ENCODE measurements at regions not wholly inside any gene's neighbourhood (a gene's known extent, or its start where the extent isn't known, plus 50 kb on each side); places are given as distances from the start of the nearest gene placed in this dataset.

DNA sequence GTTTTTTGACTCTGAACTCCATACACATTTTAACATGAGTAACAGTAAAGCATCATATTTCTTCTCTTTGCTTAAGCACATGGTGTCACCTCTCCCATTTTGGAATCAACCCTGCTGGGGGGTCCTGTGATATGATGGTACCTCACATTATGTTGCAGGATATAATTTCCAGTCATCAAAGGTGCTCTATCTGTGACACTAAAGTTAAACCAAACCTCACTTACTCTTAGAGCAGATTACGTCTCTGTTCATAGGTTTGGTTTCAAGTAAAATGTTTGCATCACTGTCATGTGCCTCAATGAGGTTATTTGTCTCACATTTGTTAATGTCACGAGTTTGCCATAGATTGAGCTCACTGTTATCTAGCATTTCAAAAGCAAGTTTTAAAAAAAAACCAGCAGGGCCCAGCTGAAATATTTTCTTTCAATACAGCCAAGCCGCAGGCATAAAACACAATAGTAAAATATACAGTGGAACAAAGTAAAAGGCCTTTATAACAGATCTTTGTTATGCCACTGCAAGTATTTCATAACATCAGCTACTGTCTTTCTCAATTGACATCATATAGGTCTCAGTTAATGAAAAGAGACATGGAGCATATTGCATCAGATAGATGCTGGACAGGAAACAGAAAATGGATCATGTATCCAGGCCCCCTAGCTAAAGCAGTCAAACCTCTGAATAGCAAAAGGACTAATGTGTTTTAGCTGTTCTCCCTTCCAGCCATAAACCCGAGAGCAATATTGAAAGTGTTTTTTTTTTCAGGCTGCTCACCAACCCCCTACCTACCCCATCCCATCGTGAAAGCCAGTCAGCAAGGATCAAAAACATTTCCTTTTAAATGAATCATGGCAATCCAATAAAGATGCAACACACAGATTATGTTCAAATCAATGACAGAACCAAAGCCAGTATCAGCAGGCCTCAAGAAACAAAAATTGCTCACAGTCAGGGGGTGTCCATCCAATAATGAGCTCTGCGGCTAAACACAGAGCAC lies 182.1 kb upstream of the ITGA1 start:
- H3K4me3 ChIP-seq (ENCODE audit: low read depth, low read length) = no peak overlapping the region
- H3K36me3 ChIP-seq (ENCODE audit: control insufficient read depth, insufficient read depth, low read length) = no peaks in the 10 kb centered on the region
- H3K27ac ChIP-seq = no peak overlapping the region
- H3K79me2 ChIP-seq = no peaks in the 10 kb centered on the region
- TF ChIP-seq, protein P1, sequence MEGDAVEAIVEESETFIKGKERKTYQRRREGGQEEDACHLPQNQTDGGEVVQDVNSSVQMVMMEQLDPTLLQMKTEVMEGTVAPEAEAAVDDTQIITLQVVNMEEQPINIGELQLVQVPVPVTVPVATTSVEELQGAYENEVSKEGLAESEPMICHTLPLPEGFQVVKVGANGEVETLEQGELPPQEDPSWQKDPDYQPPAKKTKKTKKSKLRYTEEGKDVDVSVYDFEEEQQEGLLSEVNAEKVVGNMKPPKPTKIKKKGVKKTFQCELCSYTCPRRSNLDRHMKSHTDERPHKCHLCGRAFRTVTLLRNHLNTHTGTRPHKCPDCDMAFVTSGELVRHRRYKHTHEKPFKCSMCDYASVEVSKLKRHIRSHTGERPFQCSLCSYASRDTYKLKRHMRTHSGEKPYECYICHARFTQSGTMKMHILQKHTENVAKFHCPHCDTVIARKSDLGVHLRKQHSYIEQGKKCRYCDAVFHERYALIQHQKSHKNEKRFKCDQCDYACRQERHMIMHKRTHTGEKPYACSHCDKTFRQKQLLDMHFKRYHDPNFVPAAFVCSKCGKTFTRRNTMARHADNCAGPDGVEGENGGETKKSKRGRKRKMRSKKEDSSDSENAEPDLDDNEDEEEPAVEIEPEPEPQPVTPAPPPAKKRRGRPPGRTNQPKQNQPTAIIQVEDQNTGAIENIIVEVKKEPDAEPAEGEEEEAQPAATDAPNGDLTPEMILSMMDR (IDR thresholded peaks at IDR 0.05) = no peak
- no peak overlapping the region for H3K4me2 ChIP-seq (ENCODE audit: low read length)
- H2AFZ ChIP-seq = no peak overlapping the region
- no peaks in the 10 kb centered on the region for H3K4me1 ChIP-seq
- H3K27me3 ChIP-seq (ENCODE audit: control insufficient read depth, insufficient read depth, low read length) = no peaks in the 10 kb centered on the region
- no peak overlapping the region for H3K9ac ChIP-seq
- no peaks in the 10 kb centered on the region for H3K9me3 ChIP-seq (ENCODE audit: control insufficient read depth, low read length)

DNA sequence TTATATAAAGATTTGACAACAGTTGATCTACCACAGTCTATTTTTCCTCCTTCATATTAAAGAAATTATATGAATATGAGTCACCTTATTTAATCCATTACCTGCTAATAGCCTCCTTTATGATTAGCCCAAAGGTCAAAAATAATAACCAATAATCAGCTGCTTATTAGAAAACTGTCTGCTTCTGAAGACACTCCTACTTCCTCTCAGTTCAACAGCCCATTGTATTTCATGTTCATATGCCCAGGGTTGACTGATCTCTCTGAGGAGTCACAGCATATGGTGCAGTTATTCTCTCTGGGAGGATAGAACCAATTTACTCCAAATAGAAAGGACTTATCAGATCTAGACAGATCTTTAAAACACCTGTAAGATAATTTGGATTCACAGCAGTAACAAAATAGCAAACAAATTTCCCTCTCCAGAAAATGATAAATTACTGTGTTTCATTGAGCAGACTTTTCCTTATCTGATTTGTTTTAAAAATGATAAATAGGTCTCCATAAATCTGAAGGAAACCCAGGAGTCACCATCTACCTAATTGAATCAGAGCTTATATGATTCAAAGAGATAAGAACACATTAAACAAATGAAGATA lies 180.4 kb upstream of the ITGA1 start:
- Histone ChIP-seq H3K79me2 (no peaks in the 10 kb centered on the region), H3K27ac (no peak overlapping the region), H3K9me3 (ENCODE audit: control insufficient read depth, low read length) (no peaks in the 10 kb centered on the region), H3K27me3 (ENCODE audit: control insufficient read depth, insufficient read depth, low read length) (no peaks in the 10 kb centered on the region), H3K9ac (no peak overlapping the region), H2AFZ (no peak overlapping the region), H3K4me1 (no peaks in the 10 kb centered on the region), H3K4me3 (ENCODE audit: low read depth, low read length) (no peak overlapping the region), H3K36me3 (ENCODE audit: control insufficient read depth, insufficient read depth, low read length) (no peaks in the 10 kb centered on the region), H3K4me2 (ENCODE audit: low read length) (no peak overlapping the region)
- TF ChIP-seq, protein P1 (IDR thresholded peaks at IDR 0.05) = no peak

DNA sequence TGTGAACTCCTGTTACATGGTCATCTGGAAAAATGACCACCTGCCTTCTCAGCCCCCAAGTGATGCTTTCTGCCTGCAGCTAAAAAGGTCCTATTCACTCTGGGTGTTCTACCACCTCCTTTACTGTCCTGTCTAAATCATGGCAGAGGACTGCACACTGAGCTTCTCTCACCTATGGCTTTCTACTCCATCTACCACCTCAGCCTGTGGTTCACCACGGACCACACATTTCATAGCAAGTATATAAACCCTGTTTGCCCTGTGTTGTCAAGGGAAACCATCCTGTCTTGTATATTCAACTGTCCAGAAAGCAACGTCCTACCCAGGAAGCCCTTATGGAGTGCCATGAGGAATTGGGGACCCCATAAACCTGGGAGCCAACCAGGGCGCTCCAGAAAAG lies 167.4 kb upstream of the ITGA1 start:
- H3K4me3 ChIP-seq (ENCODE audit: low read depth, low read length) = no peak overlapping the region
- no peak overlapping the region for H3K9ac ChIP-seq
- no peaks in the 10 kb centered on the region for H3K79me2 ChIP-seq
- H3K4me1 ChIP-seq = no peaks in the 10 kb centered on the region
- H2AFZ ChIP-seq = no peak overlapping the region
- no peaks in the 10 kb centered on the region for H3K36me3 ChIP-seq (ENCODE audit: control insufficient read depth, insufficient read depth, low read length)
- H3K27ac ChIP-seq = no peak overlapping the region
- TF ChIP-seq, protein P1 (IDR thresholded peaks at IDR 0.05) = no peak
- H3K27me3 ChIP-seq (ENCODE audit: control insufficient read depth, insufficient read depth, low read length) = no peaks in the 10 kb centered on the region
- H3K4me2 ChIP-seq (ENCODE audit: low read length) = no peak overlapping the region
- H3K9me3 ChIP-seq (ENCODE audit: control insufficient read depth, low read length) = no peaks in the 10 kb centered on the region

DNA sequence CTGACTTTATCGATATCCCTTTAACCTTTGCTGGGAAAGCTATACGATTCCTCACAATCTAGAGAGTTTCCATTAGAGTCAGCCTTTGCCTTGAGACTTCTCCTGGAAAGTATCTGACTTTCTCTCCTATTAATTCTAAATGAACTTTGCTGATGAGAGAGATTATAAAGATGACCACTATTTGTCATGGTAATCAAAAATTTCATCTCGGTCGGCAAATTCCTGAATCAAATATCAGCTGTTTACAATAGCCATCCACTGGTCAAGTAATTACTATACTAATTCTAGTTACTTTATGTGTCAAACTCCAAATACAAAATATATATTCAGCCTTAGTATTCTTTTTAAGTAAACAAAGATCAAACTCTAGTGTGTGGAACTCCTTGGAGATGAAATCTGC lies 164.4 kb upstream of the ITGA1 start:
- no peaks in the 10 kb centered on the region for H3K9me3 ChIP-seq (ENCODE audit: control insufficient read depth, low read length)
- no peaks in the 10 kb centered on the region for H3K36me3 ChIP-seq (ENCODE audit: control insufficient read depth, insufficient read depth, low read length)
- H3K4me2 ChIP-seq (ENCODE audit: low read length) = no peak overlapping the region
- H3K27me3 ChIP-seq (ENCODE audit: control insufficient read depth, insufficient read depth, low read length) = no peaks in the 10 kb centered on the region
- no peaks in the 10 kb centered on the region for H3K4me1 ChIP-seq
- TF ChIP-seq, protein P1 (IDR thresholded peaks at IDR 0.05) = no peak
- H2AFZ ChIP-seq = no peak overlapping the region
- H3K27ac ChIP-seq = no peak overlapping the region
- no peak overlapping the region for H3K9ac ChIP-seq
- no peaks in the 10 kb centered on the region for H3K79me2 ChIP-seq
- no peak overlapping the region for H3K4me3 ChIP-seq (ENCODE audit: low read depth, low read length)
